Muscle of arm (tissue), 1 donor: ENCODE measurements at regions not wholly inside any gene's neighbourhood (a gene's known extent, or its start where the extent isn't known, plus 50 kb on each side); places are given as distances from the start of the nearest gene placed in this dataset.

Source experiments
- DNase-seq: peaks from one replicate; pipeline ENCODE4 v3.0.0-alpha.2; 2013

DNA sequence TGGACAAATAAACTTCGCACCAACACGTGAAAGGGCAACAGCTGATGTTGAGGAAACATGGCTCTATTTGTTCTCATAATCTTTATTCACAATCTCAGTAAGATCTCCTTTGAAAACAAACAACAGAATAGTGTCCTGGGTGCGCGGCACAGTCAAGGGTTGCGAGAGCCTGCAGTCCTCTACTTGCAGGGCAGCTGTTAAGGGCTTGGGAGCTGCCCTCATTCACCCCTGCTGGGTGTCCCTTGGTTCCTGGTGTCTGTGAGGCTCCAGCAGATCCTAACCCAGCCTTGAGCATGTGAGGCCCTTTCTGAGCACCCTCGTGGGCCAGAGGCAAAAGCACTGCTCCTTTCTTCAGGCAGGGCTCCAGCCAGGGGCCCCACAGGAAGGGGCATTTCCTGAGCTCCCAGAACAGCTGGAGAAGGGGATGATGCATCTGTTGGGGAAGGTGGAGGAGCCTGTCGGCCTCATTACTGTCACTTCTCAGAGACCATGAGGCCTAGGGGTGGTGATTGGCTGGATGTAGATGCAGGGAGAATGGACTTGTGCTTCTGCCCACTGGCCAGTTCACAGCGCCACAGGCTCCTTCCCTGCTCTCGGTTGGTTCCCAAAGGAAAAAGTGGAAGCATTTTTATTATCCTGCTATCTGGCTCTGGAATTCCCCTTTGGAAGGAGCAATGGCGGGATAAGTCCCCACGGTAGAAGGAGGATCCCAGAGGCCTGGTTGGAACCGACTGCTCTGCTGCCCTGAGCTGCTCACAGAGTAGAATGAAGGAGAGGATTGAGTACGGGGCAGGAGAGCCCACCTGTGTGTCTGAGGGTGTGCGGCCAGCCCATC is 51.9 kb upstream of the KLF13 start:
- DNase-seq, result no peak

DNA sequence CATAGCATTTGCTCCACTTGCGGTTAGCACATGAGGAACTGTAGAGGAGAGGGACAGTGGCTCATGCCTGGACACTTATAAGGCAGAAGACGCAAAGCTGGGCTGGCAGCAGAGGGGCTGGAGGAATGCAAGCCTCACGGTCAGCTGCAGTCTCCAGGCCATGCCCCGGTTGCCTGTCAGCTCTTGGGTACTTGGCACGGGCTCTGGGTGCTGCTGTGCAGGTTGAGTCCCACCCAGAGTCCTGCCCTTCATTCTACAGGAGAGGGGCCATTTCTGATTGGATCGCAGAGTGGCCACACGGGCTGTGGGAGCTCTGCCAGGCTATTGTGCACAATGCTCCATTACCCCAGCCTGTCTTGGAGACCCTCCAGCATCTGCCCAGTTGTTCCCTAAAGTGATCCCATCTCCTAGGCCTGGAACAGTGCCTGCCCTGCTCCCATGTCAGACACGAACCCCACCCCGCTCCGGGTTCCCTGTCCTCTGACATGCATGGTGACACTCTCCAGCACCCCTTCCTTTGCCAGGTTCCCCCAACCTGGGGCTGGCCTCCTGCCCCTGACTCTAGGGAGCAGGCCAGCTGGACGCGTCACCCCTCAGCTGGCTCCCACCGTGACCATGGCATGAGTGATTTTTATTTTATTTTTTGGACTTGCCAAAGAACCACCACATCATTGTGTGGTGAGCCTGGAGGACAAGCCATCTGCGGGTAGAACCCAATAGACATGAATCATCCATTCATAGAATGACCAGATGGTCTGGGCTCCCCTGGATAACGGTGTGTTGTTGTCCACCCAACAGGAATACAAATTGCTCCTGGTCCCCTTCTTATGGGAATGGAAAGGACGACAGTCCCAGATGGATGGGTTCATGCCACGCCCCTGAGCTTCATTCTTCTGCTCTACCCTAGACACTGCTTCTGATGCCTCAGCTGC is 51.0 kb upstream of the KLF13 start:
- no peak for DNase-seq

DNA sequence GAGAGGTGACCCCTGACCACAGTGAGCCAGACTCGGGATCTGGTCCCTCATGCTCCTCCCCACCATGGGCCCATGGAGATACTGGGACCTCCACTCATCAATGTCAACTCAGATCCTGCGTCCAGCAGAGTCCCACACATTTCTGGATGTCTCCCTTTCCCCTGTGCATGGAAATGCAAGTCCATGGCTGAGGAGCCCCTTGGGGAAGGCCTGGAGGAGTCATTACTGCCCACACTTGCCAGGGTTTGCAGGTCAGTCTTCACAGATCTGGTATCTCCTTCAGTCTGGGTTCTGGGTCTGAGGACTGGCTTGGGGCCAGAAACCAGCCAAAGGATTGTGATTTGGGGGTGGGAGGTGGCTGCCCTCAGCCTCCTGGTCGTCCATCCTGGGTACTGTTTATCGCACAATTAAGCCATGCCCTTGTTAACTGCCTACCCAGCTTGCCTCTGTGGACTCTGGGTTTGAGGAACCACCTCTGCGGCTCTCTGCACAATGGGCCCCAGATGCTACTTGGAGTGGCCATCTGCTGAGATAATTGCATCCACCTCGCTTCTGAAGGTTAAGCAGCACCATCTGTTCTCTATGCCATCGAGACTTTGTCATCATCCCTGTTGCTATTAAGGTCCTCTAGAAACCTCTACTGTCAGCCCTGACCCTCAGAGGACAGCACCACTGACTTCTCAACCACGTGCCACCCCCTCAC is 49.9 kb upstream of the KLF13 start:
- DNase-seq, result no peak
